Neural cell (in vitro differentiated cells): ENCODE measurements at regions not wholly inside any gene's neighbourhood (a gene's known extent, or its start where the extent isn't known, plus 50 kb on each side); places are given as distances from the start of the nearest gene placed in this dataset.

Experiments used
- H2AFZ ChIP-seq: fragments of 200-600, 300-800 bp; sonication (generic), shearing (Covaris generic); 2 replicates; pipeline ENCODE4 v1.6.0; 2014; ENCODE audit warnings: low read depth, mild to moderate bottlenecking, antibody characterized with exemption, low read length, moderate library complexity
- H3F3A ChIP-seq: fragments of 200-600 bp; shearing (Covaris generic); 2 replicates; pipeline ENCODE4 v1.6.1; 2016; ENCODE audit warnings: mild to moderate bottlenecking, moderate library complexity, mixed read lengths, antibody characterized with exemption, low read length; ENCODE audit not compliant: insufficient read depth, poor library complexity, severe bottlenecking
- H3K27ac ChIP-seq: fragments of 200-600, 300-800 bp; sonication (generic), shearing (Covaris generic); 2 replicates; pipeline ENCODE4 v1.5.1; 2014; ENCODE audit warnings: mild to moderate bottlenecking, low read length, moderate library complexity
- H3K27me3 ChIP-seq: fragments of 300-800, 200-600 bp; sonication (generic), shearing (Covaris generic); 2 replicates; pipeline ENCODE4 v1.6.0; 2014; ENCODE audit warnings: mild to moderate bottlenecking, low read depth, low read length, moderate library complexity; ENCODE audit not compliant: insufficient read depth
- H3K36me3 ChIP-seq: fragments of 300-800, 200-600 bp; sonication (generic), shearing (Covaris generic); 2 replicates; pipeline ENCODE4 v1.5.1; 2014; ENCODE audit warnings: mild to moderate bottlenecking, antibody characterized with exemption, low read length, moderate library complexity; ENCODE audit not compliant: insufficient read depth
- H3K4me2 ChIP-seq: fragments of 300-800, 200-600 bp; sonication (generic), shearing (Covaris generic); 2 replicates; pipeline ENCODE4 v1.6.0; 2014; ENCODE audit warnings: mild to moderate bottlenecking, low read length
- H3K4me3 ChIP-seq: fragments of 300-800, 200-600 bp; sonication (generic), shearing (Covaris generic); 2 replicates; pipeline ENCODE4 v1.5.1; 2014; ENCODE audit warnings: mild to moderate bottlenecking, low read length, moderate library complexity
- H3K79me2 ChIP-seq: fragments of 200-600 bp; shearing (Covaris generic); replicated peaks from 2 replicates; pipeline ENCODE4 v1.6.0; 2014; ENCODE audit warnings: mild to moderate bottlenecking, low read length, moderate library complexity; ENCODE audit not compliant: insufficient read depth
- H3K9ac ChIP-seq: fragments of 300-800, 200-600 bp; sonication (generic), shearing (Covaris generic); 2 replicates; pipeline ENCODE4 v1.6.1; 2016; ENCODE audit warnings: mild to moderate bottlenecking, low read length, mixed read lengths
- H3K9me2 ChIP-seq: fragments of 200-600 bp; shearing (Covaris generic); 2 replicates; pipeline ENCODE4 v1.6.1; 2016; ENCODE audit warnings: mild to moderate bottlenecking, low read length, mixed read lengths; ENCODE audit not compliant: insufficient read depth
- H3K9me3 ChIP-seq: fragments of 200-600, 300-800 bp; sonication (generic), shearing (Covaris generic); 2 replicates; pipeline ENCODE4 v1.6.1; 2016; ENCODE audit warnings: mild to moderate bottlenecking, mixed run types, low read length, moderate library complexity, mixed read lengths
- H4K20me1 ChIP-seq: fragments of 200-600 bp; shearing (Covaris generic); 2 replicates; pipeline ENCODE4 v1.6.1; 2016; ENCODE audit warnings: mild to moderate bottlenecking, mixed run types; ENCODE audit not compliant: insufficient read depth
- EP300 ChIP-seq: fragments of 450-650 bp; conservative IDR thresholded peaks from 2 replicates; pipeline ENCODE4 v1.6.1; 2014; ENCODE audit warnings: antibody characterized with exemption, mild to moderate bottlenecking, moderate library complexity; ENCODE audit not compliant: poor library complexity, severe bottlenecking
- EZH2 ChIP-seq: fragments of 200-600, 300-800 bp; shearing (Covaris generic), sonication (generic); IDR thresholded peaks from 2 replicates; pipeline ENCODE4 v1.6.1; 2014; ENCODE audit warnings: antibody characterized with exemption, low read length, borderline replicate concordance, mild to moderate bottlenecking; ENCODE audit not compliant: insufficient read depth, poor library complexity, severe bottlenecking
- MXI1 ChIP-seq: fragments of 450-650 bp; conservative IDR thresholded peaks from 2 replicates; pipeline ENCODE4 v1.6.1; 2014; ENCODE audit warnings: antibody characterized with exemption, mild to moderate bottlenecking; ENCODE audit not compliant: poor library complexity, severe bottlenecking
- POLR2AphosphoS5 ChIP-seq: IDR thresholded peaks from 2 replicates; pipeline ENCODE4 v1.6.1; 2012
- RAD21 ChIP-seq: fragments of 450-650 bp; conservative IDR thresholded peaks from 2 replicates; pipeline ENCODE4 v1.6.1; 2014; ENCODE audit warnings: antibody characterized with exemption, mild to moderate bottlenecking, moderate library complexity
- SMC3 ChIP-seq: fragments of 450-650 bp; conservative IDR thresholded peaks from 2 replicates; pipeline ENCODE4 v1.6.1; 2014; ENCODE audit warnings: antibody characterized with exemption, mild to moderate bottlenecking, moderate library complexity; ENCODE audit not compliant: poor library complexity
- TAF1 ChIP-seq: IDR thresholded peaks from 2 replicates; pipeline ENCODE4 v1.6.1; 2012; ENCODE audit warnings: low read depth
- TF ChIP-seq, protein P1 (sequence below): IDR thresholded peaks from 2 replicates; pipeline ENCODE4 v1.6.1; 2012; ENCODE audit warnings: borderline replicate concordance

DNA sequence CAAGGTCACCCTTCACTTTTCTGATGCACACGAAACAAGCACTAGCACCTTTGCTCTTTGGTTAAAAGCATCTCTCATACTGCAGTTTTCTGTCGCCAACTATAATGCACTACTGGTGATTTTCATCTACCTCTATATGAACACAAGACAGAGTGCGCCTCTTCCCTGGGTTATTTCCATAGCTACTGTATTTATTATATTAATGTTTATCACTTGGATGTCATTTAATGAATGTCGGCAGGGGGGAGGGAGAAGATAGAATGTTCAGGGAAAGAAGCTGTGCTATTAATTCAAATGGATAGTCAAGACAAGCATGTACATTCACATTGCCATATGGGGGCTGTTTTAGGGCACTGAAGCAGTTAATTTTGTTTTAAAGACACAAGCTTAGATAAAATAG is 174.1 kb upstream of the SAMSN1 start:
- Histone ChIP-seq H3F3A (no peaks in the 10 kb centered on the region), H3K9me3 (no peaks in the 10 kb centered on the region), H3K4me2 (peak overlapping the region; percentile 47), H3K27ac (peak overlapping the region; percentile 79), H2AFZ (no peak overlapping the region), H4K20me1 (no peaks in the 10 kb centered on the region), H3K4me3 (peak overlapping the region; percentile 36), H3K36me3 (no peaks in the 10 kb centered on the region), H3K79me2 (no peaks in the 10 kb centered on the region), H3K9me2 (no peaks in the 10 kb centered on the region), H3K27me3 (no peaks in the 10 kb centered on the region), H3K9ac (peak overlapping the region; percentile 31)
- TF ChIP-seq EZH2: no peak
- no peak for TF ChIP-seq POLR2AphosphoS5
- peak; percentile 67 for TF ChIP-seq EP300
- TF ChIP-seq, protein P1, sequence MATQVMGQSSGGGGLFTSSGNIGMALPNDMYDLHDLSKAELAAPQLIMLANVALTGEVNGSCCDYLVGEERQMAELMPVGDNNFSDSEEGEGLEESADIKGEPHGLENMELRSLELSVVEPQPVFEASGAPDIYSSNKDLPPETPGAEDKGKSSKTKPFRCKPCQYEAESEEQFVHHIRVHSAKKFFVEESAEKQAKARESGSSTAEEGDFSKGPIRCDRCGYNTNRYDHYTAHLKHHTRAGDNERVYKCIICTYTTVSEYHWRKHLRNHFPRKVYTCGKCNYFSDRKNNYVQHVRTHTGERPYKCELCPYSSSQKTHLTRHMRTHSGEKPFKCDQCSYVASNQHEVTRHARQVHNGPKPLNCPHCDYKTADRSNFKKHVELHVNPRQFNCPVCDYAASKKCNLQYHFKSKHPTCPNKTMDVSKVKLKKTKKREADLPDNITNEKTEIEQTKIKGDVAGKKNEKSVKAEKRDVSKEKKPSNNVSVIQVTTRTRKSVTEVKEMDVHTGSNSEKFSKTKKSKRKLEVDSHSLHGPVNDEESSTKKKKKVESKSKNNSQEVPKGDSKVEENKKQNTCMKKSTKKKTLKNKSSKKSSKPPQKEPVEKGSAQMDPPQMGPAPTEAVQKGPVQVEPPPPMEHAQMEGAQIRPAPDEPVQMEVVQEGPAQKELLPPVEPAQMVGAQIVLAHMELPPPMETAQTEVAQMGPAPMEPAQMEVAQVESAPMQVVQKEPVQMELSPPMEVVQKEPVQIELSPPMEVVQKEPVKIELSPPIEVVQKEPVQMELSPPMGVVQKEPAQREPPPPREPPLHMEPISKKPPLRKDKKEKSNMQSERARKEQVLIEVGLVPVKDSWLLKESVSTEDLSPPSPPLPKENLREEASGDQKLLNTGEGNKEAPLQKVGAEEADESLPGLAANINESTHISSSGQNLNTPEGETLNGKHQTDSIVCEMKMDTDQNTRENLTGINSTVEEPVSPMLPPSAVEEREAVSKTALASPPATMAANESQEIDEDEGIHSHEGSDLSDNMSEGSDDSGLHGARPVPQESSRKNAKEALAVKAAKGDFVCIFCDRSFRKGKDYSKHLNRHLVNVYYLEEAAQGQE: peak; percentile 47

DNA sequence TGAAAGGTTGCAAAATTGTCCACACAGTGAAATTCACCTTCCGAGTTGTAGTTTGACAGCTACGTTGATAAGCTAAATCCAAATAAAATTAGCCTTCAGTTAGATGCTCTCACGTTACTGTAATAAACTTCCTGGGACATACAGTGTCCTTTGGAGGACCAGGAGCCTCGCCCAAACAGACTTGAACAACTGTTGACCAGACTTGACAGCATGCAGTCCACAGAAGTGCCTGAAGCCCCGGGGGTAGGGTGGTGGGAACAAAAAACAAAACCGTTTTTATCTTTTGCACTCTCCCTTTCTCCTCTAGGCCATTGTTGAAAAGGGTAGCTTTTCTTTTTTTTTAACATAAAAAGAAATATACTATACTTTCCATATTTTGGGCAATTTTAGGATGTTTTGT is 172.8 kb upstream of the SAMSN1 start:
- H3K27me3 ChIP-seq: no peaks in the 10 kb centered on the region
- no peak overlapping the region for H3K9ac ChIP-seq
- no peak overlapping the region for H3K4me2 ChIP-seq
- no peaks in the 10 kb centered on the region for H3K9me3 ChIP-seq
- no peak overlapping the region for H3K4me3 ChIP-seq
- H4K20me1 ChIP-seq: no peaks in the 10 kb centered on the region
- no peak overlapping the region for H2AFZ ChIP-seq
- H3K9me2 ChIP-seq: no peaks in the 10 kb centered on the region
- no peaks in the 10 kb centered on the region for H3K36me3 ChIP-seq
- H3F3A ChIP-seq: no peaks in the 10 kb centered on the region
- peak overlapping the region; percentile 79 for H3K27ac ChIP-seq
- TF ChIP-seq TAF1 (no peak), RAD21 (no peak), POLR2AphosphoS5 (no peak)
- H3K79me2 ChIP-seq: no peaks in the 10 kb centered on the region

DNA sequence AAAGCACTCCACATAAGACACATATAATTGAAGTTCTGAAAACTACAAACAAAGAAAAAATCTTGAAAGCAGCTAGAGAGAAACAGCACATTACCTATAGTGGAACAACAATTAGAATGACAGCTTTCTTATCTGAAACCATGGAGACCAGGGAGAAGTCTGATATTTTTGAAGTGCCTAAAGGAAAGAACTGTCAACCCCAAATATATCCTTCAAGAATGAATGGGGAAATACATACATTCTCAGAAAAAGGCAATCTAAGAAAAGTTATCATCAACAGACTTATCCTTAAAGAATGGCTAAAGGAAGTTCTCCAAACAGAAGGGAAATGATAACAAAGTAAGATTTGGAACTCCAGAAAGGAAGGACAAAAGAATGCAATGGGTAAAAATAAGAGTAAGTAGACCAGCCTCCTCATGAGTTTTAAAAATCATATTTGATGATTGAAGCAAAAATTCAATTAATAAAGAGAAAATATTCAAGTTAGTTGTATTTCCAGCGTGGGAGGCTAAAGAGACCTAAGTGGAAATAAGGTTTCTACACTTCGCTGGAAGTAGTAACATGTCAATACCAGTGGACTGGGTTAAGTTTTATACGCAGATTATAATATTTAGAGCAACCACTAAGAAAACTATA is 170.8 kb upstream of the SAMSN1 start:
- H4K20me1 ChIP-seq: no peaks in the 10 kb centered on the region
- H3K27ac ChIP-seq: peak overlapping the region; percentile 50
- H3K9ac ChIP-seq: no peak overlapping the region
- no peak overlapping the region for H2AFZ ChIP-seq
- H3F3A ChIP-seq: no peaks in the 10 kb centered on the region
- peak overlapping the region; percentile 3 for H3K4me2 ChIP-seq
- H3K9me2 ChIP-seq: no peaks in the 10 kb centered on the region
- H3K36me3 ChIP-seq: no peaks in the 10 kb centered on the region
- no peak overlapping the region for H3K4me3 ChIP-seq
- H3K9me3 ChIP-seq: no peaks in the 10 kb centered on the region
- no peaks in the 10 kb centered on the region for H3K79me2 ChIP-seq
- TF ChIP-seq SMC3 (no peak), TAF1 (no peak), MXI1 (no peak), EP300 (peak; percentile 63), POLR2AphosphoS5 (peak; percentile 9)
- TF ChIP-seq, protein P1: no peak
- H3K27me3 ChIP-seq: no peaks in the 10 kb centered on the region
